Brain pericyte (primary cell): ENCODE measurements at regions not wholly inside any gene's neighbourhood (a gene's known extent, or its start where the extent isn't known, plus 50 kb on each side); places are given as distances from the start of the nearest gene placed in this dataset.

Experiments used
- DNase-seq: peaks from one replicate; pipeline ENCODE4 v3.0.0-alpha.2; 2012; ENCODE audit warnings: low read depth, low spot score

- no peak for DNase-seq
These were observed 299.2 kb upstream of the CDH4 start for GRCh38 chr20:60952861-60953260.

- no peak for DNase-seq
These were observed 298.7 kb upstream of the CDH4 start for GRCh38 chr20:60953321-60953720.

GRCh38 chr20:60955706-60956105 is 296.4 kb upstream of the CDH4 start:
- DNase-seq: no peak

GRCh38 chr20:60956194-60956593 is 295.9 kb upstream of the CDH4 start:
- no peak for DNase-seq

GRCh38 chr20:60957621-60958020 is 294.4 kb upstream of the CDH4 start:
- no peak for DNase-seq

GRCh38 chr20:60959971-60960370 is 292.1 kb upstream of the CDH4 start:
- no peak for DNase-seq

GRCh38 chr20:60960500-60960899 is 291.6 kb upstream of the CDH4 start:
- DNase-seq: no peak

- DNase-seq: no peak
These were observed 290.5 kb upstream of the CDH4 start for GRCh38 chr20:60961551-60961950.

GRCh38 chr20:60962367-60963045 is 289.6 kb upstream of the CDH4 start:
- DNase-seq: no peak

GRCh38 chr20:60963146-60963545 is 288.9 kb upstream of the CDH4 start:
- DNase-seq: no peak

GRCh38 chr20:60964911-60965310 is 287.1 kb upstream of the CDH4 start:
- DNase-seq: no peak

- no peak for DNase-seq
These were observed 286.0 kb upstream of the CDH4 start for GRCh38 chr20:60966031-60966430.

GRCh38 chr20:60966766-60967165 is 285.3 kb upstream of the CDH4 start:
- DNase-seq: no peak

GRCh38 chr20:60967431-60968316 is 284.4 kb upstream of the CDH4 start:
- DNase-seq: no peak

GRCh38 chr20:60968853-60969720 is 283.0 kb upstream of the CDH4 start:
- DNase-seq: no peak

GRCh38 chr20:60970601-60971000 is 281.5 kb upstream of the CDH4 start:
- no peak for DNase-seq

- no peak for DNase-seq
These were observed 278.0 kb upstream of the CDH4 start for GRCh38 chr20:60974022-60974421.

GRCh38 chr20:60974441-60974945 is 277.6 kb upstream of the CDH4 start:
- no peak for DNase-seq

GRCh38 chr20:60976139-60976538 is 275.9 kb upstream of the CDH4 start:
- no peak for DNase-seq

GRCh38 chr20:60976913-60977312 is 275.1 kb upstream of the CDH4 start:
- no peak for DNase-seq

- DNase-seq: no peak
These were observed 274.2 kb upstream of the CDH4 start for GRCh38 chr20:60977901-60978300.

- DNase-seq: no peak
These were observed 267.4 kb upstream of the CDH4 start for GRCh38 chr20:60984666-60985065.
